IMR-90 (cell line): ENCODE measurements at regions not wholly inside any gene's neighbourhood (a gene's known extent, or its start where the extent isn't known, plus 50 kb on each side); places are given as distances from the start of the nearest gene placed in this dataset.

ENCODE experiments used
- ATAC-seq: fragments of 200-7000 bp; cut with Tn5 transposase; 2 replicates; pipeline ENCODE4 v1.9.1; 2020; ENCODE audit warnings: low read depth, mild to moderate bottlenecking, moderate library complexity
- BruUV-seq: library from RNA; stranded (reverse); fragments of 400-500 nt; replicated peaks from 2 replicates; lab custom pipeline; 2021; lab: Mats Ljungman, UMichigan
- CTCF ChIA-PET: fragments of 300-600 bp; formaldehyde crosslinking; extraction: SDS; loops from one replicate; lab custom pipeline; 2021; ENCODE audit warnings: antibody characterized with exemption; lab: Yijun Ruan, JAX
- POLR2A ChIA-PET: fragments of 300-600 bp; sonication (Branson Sonifier 250); formaldehyde crosslinking; loops from one replicate; lab custom pipeline; 2022; ENCODE audit warnings: antibody characterized with exemption; ENCODE audit not compliant: unreplicated experiment; lab: Charles Lee
- DNase-seq: peaks from one replicate; pipeline ENCODE4 v3.0.0; 2013
- H2AFZ ChIP-seq: replicated peaks from 2 replicates; pipeline ENCODE3; 2013; ENCODE audit warnings: low read length, mild to moderate bottlenecking; ENCODE audit not compliant: poor library complexity
- H2AK5ac ChIP-seq: 2 replicates; pipeline ENCODE4 v1.6.1; 2013; ENCODE audit warnings: low read depth, low read length, inconsistent platforms
- H2AK9ac ChIP-seq: replicated peaks from 2 replicates; pipeline ENCODE3; 2013; ENCODE audit warnings: mild to moderate bottlenecking, low read depth, low read length, moderate library complexity; ENCODE audit not compliant: poor library complexity
- H2BK120ac ChIP-seq: 2 replicates; pipeline ENCODE4 v1.6.1; 2013; ENCODE audit warnings: low read depth, low read length, inconsistent platforms
- H2BK15ac ChIP-seq: 3 replicates; pipeline ENCODE4 v1.6.1; 2013; ENCODE audit warnings: low read depth, low read length, inconsistent platforms
- H2BK20ac ChIP-seq: 2 replicates; pipeline ENCODE4 v1.6.1; 2013; ENCODE audit warnings: low read depth, mild to moderate bottlenecking, inconsistent platforms, low read length, moderate library complexity
- H2BK5ac ChIP-seq: 2 replicates; pipeline ENCODE4 v1.6.1; 2013; ENCODE audit warnings: mild to moderate bottlenecking, low read depth, low read length, inconsistent platforms; ENCODE audit not compliant: poor library complexity, severe bottlenecking
- H3K14ac ChIP-seq: replicated peaks from 2 replicates; pipeline ENCODE4 v1.6.1; 2013; ENCODE audit warnings: low read depth, low read length, inconsistent platforms
- H3K18ac ChIP-seq: 2 replicates; pipeline ENCODE4 v1.6.1; 2013; ENCODE audit warnings: low read depth, low read length, control low read depth
- H3K23ac ChIP-seq: 2 replicates; pipeline ENCODE4 v1.6.1; 2013; ENCODE audit warnings: low read depth, low read length, inconsistent platforms
- H3K27ac ChIP-seq: 2 replicates; pipeline ENCODE4 v1.5.1; 2013; ENCODE audit warnings: mild to moderate bottlenecking, control low read depth, low read length; ENCODE audit not compliant: insufficient read depth
- H3K27me3 ChIP-seq: 2 replicates; pipeline ENCODE4 v1.6.1; 2013; ENCODE audit warnings: low read length; ENCODE audit not compliant: control insufficient read depth, insufficient read depth
- H3K36me3 ChIP-seq: 2 replicates; pipeline ENCODE4 v1.6.1; 2013; ENCODE audit warnings: low read length, mixed read lengths; ENCODE audit not compliant: control insufficient read depth, insufficient read depth
- H3K4ac ChIP-seq: 2 replicates; pipeline ENCODE4 v1.6.1; 2013; ENCODE audit warnings: low read depth, low read length, inconsistent platforms
- H3K4me1 ChIP-seq: 2 replicates; pipeline ENCODE4 v1.6.1; 2013; ENCODE audit warnings: low read length, mixed read lengths; ENCODE audit not compliant: control insufficient read depth, insufficient read depth
- H3K4me2 ChIP-seq: 2 replicates; pipeline ENCODE4 v1.6.1; 2013; ENCODE audit warnings: low read depth, mild to moderate bottlenecking, control low read depth, low read length, moderate library complexity
- H3K4me3 ChIP-seq: 2 replicates; pipeline ENCODE4 v1.5.1; 2013; ENCODE audit warnings: low read depth, mild to moderate bottlenecking, control low read depth, low read length, moderate library complexity; ENCODE audit not compliant: insufficient read depth
- H3K56ac ChIP-seq: 2 replicates; pipeline ENCODE4 v1.6.1; 2013; ENCODE audit warnings: low read length, inconsistent platforms; ENCODE audit not compliant: insufficient read depth; ENCODE audit errors: extremely low read depth
- H3K79me1 ChIP-seq, 2 experiments: 2 replicates each; pipeline ENCODE4 v1.6.1; 2013; ENCODE audit warnings: low read length in 2 of 2, inconsistent platforms in 1 of 2, low read depth in 1 of 2
- H3K9ac ChIP-seq: 2 replicates; pipeline ENCODE4 v1.6.1; 2013; ENCODE audit warnings: low read depth, low read length, control low read depth
- H3K9me1 ChIP-seq: 2 replicates; pipeline ENCODE4 v1.6.1; 2013; ENCODE audit warnings: low read length, inconsistent platforms; ENCODE audit not compliant: insufficient read depth
- H3K9me3 ChIP-seq: 2 replicates; pipeline ENCODE4 v1.6.1; 2013; ENCODE audit warnings: low read length; ENCODE audit not compliant: control insufficient read depth, insufficient read depth
- H4K20me1 ChIP-seq: 2 replicates; pipeline ENCODE4 v1.6.1; 2013; ENCODE audit warnings: low read length, inconsistent platforms; ENCODE audit not compliant: insufficient read depth
- H4K5ac ChIP-seq: 2 replicates; pipeline ENCODE4 v1.6.1; 2013; ENCODE audit warnings: mild to moderate bottlenecking, low read depth, low read length, control low read depth
- H4K8ac ChIP-seq, 2 experiments: 2 replicates each; pipeline ENCODE4 v1.6.1; 2013; ENCODE audit warnings: low read depth in 2 of 2, low read length in 2 of 2, control low read depth in 1 of 2, inconsistent platforms in 1 of 2
- H4K91ac ChIP-seq: 2 replicates; pipeline ENCODE4 v1.6.1; 2013; ENCODE audit warnings: low read depth, low read length, inconsistent platforms; ENCODE audit not compliant: insufficient read depth
- WGBS, 2 experiments: methylation state at CpG; one replicate each; pipeline versions ENCODE4 v1.1.5 to v1.1.7; 2013; ENCODE audit warnings: missing lambda C conversion rate in 2 of 2; ENCODE audit not compliant: insufficient read length in 1 of 2; ENCODE audit errors: extremely low coverage in 2 of 2; 5-methylcytosine and 5-hydroxymethylcytosine counted together
- dilution Hi-C: fragments of 300-500 bp; cut with HindIII; formaldehyde crosslinking; loops from one replicate; pipeline ENCODE4 v1.14.3; 2018; ENCODE audit warnings: low sequenced_read_pairs; ENCODE audit not compliant: unreplicated experiment
- in situ Hi-C: fragments of 300-500 bp; cut with MboI; formaldehyde crosslinking; loops from 3 replicates; pipeline ENCODE4 v1.14.3; 2019; ENCODE audit warnings: low sequenced_read_pairs, inconsistent platforms, mixed read lengths
- intact Hi-C: fragments of 100-400 bp; cut with micrococcal nuclease; formaldehyde crosslinking; loops from 2 replicates; pipeline ENCODE4 v1.10.0; 2022
- TF ChIP-seq, protein P1 (sequence below): fragments of 150-350 bp; IDR thresholded peaks from 2 replicates; pipeline ENCODE4 v1.6.1; 2016; ENCODE audit warnings: low read depth, mild to moderate bottlenecking, low read length, moderate library complexity, borderline replicate concordance

DNA sequence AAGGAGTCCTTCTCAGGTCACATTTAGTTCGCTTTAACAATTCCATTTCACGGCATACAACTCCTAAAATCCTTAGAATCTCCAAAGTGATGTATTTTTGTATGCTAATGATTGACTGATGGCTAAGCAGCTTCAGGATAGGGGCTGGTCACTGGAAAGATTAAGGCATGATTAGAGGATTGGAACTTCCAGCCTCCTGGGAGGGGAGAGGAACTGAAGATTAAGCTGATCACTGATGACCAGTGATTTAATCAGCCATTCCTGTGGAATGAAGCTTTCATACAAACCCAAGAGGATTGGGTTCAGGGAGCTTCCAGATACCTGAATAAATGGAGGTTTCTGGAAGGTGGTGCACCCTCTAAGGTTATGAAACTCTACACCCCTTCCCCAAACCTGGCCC is 123.9 kb upstream of the CDK13 start:
- Histone ChIP-seq H2BK20ac (no peak overlapping the region), H3K18ac (no peak overlapping the region), H2BK5ac (no peak overlapping the region), H3K36me3 (no peaks in the 10 kb centered on the region), H3K4me3 (no peak overlapping the region), H4K91ac (no peak overlapping the region), H4K8ac (no peak overlapping the region), H3K23ac (no peak overlapping the region), H3K27me3 (peaks cover 22% of the 10 kb centered on the region), H2AK5ac (no peak overlapping the region), H2AK9ac (no peak overlapping the region), H2AFZ (no peak overlapping the region), H4K5ac (no peak overlapping the region), H3K4me1 (no peaks in the 10 kb centered on the region), H3K27ac (no peak overlapping the region), H3K9me3 (no peaks in the 10 kb centered on the region), H3K79me1 (no peaks in the 10 kb centered on the region), H2BK15ac (no peak overlapping the region), H3K4me2 (no peak overlapping the region), H2BK120ac (no peak overlapping the region), H4K20me1 (no peaks in the 10 kb centered on the region), H3K9me1 (no peaks in the 10 kb centered on the region), H3K9ac (no peak overlapping the region), H3K14ac (no peak overlapping the region), H3K4ac (no peak overlapping the region), H3K56ac (no peak overlapping the region)
- dilution Hi-C loops, result no loop called here
- ChIA-PET POLR2A (no interaction called here), CTCF (no interaction called here)
- TF ChIP-seq, protein P1, sequence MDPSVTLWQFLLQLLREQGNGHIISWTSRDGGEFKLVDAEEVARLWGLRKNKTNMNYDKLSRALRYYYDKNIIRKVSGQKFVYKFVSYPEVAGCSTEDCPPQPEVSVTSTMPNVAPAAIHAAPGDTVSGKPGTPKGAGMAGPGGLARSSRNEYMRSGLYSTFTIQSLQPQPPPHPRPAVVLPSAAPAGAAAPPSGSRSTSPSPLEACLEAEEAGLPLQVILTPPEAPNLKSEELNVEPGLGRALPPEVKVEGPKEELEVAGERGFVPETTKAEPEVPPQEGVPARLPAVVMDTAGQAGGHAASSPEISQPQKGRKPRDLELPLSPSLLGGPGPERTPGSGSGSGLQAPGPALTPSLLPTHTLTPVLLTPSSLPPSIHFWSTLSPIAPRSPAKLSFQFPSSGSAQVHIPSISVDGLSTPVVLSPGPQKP, result no peak
- BruUV-seq, result no TSS peak
- DNase-seq (no peak), ATAC-seq (no peak)
- WGBS, 2 experiments, result no CpG with 5 or more reads among the region's 2 CpGs
- in situ Hi-C loops, result no loop called here
- intact Hi-C loops, result no loop called here
